GM19239 (cell line): ENCODE measurements at regions not wholly inside any gene's neighbourhood (a gene's known extent, or its start where the extent isn't known, plus 50 kb on each side); places are given as distances from the start of the nearest gene placed in this dataset.

Source experiments
- DNase-seq: peaks from one replicate; pipeline ENCODE4 v3.0.0; 2011; ENCODE audit warnings: low spot score; ENCODE audit not compliant: insufficient read length
- FAIRE-seq: peaks from 2 replicates; lab custom pipeline; 2011; peaks lifted over from hg19 to GRCh38; lab: Jason Lieb, UNC

- FAIRE-seq = no peak
- no peak for DNase-seq
Measured at GRCh38 chr3:43159131-43159875, 53.4 kb upstream of the POMGNT2 start.

GRCh38 chr3:43156812-43157455, 51.1 kb upstream of the POMGNT2 start:
- no peak for DNase-seq
- FAIRE-seq = no peak

- DNase-seq = no peak
- no peak for FAIRE-seq
Measured at GRCh38 chr3:43155464-43156121, 49.7 kb upstream of the POMGNT2 start.
